Hepatocyte (in vitro differentiated cells): ENCODE measurements at regions not wholly inside any gene's neighbourhood (a gene's known extent, or its start where the extent isn't known, plus 50 kb on each side); places are given as distances from the start of the nearest gene placed in this dataset.

Source experiments
- EZH2 ChIP-seq: fragments of 200-600 bp; sonication (generic); IDR thresholded peaks from 2 replicates; pipeline ENCODE4 v1.6.1; 2016; ENCODE audit warnings: antibody characterized with exemption, mild to moderate bottlenecking, borderline replicate concordance
- EZH2phosphoT487 ChIP-seq: fragments of 200-600 bp; sonication (generic); IDR thresholded peaks from one replicate; pipeline ENCODE4 v1.6.1; 2018; ENCODE audit warnings: antibody characterized with exemption, mild to moderate bottlenecking, low read depth, moderate library complexity; ENCODE audit not compliant: unreplicated experiment, severe bottlenecking
- TF ChIP-seq, protein P1 (sequence below): fragments of 200-600 bp; sonication (generic); IDR thresholded peaks from 2 replicates; pipeline ENCODE4 v1.5.1; 2016; ENCODE audit warnings: antibody characterized with exemption, mild to moderate bottlenecking; ENCODE audit not compliant: poor library complexity

- TF ChIP-seq, protein P1, sequence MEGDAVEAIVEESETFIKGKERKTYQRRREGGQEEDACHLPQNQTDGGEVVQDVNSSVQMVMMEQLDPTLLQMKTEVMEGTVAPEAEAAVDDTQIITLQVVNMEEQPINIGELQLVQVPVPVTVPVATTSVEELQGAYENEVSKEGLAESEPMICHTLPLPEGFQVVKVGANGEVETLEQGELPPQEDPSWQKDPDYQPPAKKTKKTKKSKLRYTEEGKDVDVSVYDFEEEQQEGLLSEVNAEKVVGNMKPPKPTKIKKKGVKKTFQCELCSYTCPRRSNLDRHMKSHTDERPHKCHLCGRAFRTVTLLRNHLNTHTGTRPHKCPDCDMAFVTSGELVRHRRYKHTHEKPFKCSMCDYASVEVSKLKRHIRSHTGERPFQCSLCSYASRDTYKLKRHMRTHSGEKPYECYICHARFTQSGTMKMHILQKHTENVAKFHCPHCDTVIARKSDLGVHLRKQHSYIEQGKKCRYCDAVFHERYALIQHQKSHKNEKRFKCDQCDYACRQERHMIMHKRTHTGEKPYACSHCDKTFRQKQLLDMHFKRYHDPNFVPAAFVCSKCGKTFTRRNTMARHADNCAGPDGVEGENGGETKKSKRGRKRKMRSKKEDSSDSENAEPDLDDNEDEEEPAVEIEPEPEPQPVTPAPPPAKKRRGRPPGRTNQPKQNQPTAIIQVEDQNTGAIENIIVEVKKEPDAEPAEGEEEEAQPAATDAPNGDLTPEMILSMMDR = no peak
- TF ChIP-seq EZH2phosphoT487 = no peak
- TF ChIP-seq EZH2 = no peak
These were observed 123.9 kb downstream of the NAA11 start for GRCh38 chr4:79201971-79202370.
